ENCODE measurements at regions not wholly inside any gene's neighbourhood (a gene's known extent, or its start where the extent isn't known, plus 50 kb on each side); places are given as distances from the start of the nearest gene placed in this dataset.

DNA sequence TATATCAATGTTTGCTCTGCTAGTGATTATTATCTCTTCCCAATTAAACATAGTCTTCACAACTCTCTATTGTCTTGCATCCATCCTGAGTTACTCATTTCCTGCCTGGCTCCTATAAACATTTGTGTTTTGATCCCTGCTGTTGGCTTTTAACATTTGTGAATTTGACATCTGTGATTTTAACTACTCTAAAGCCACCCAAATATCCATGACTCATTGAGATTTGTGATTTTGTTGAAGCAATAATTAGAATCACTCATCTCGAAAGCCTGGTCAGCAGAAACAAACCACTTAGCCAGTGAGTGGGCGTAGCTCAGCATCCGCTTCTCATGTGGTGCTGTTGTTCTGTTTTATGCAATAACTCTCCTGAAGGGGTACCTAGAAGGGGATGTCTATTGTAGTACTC is 174.3 kb upstream of the ZBTB20 start:
- Histone ChIP-seq H3K36me3 (ENCODE audit: control insufficient read depth, insufficient read depth, low read length) (no peaks in the 10 kb centered on the region), H3K4me3 (ENCODE audit: low read depth, low read length) (no peak overlapping the region), H3K27me3 (ENCODE audit: control insufficient read depth, insufficient read depth, low read length) (no peaks in the 10 kb centered on the region)
- TF ChIP-seq, protein P1, sequence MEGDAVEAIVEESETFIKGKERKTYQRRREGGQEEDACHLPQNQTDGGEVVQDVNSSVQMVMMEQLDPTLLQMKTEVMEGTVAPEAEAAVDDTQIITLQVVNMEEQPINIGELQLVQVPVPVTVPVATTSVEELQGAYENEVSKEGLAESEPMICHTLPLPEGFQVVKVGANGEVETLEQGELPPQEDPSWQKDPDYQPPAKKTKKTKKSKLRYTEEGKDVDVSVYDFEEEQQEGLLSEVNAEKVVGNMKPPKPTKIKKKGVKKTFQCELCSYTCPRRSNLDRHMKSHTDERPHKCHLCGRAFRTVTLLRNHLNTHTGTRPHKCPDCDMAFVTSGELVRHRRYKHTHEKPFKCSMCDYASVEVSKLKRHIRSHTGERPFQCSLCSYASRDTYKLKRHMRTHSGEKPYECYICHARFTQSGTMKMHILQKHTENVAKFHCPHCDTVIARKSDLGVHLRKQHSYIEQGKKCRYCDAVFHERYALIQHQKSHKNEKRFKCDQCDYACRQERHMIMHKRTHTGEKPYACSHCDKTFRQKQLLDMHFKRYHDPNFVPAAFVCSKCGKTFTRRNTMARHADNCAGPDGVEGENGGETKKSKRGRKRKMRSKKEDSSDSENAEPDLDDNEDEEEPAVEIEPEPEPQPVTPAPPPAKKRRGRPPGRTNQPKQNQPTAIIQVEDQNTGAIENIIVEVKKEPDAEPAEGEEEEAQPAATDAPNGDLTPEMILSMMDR (IDR thresholded peaks at IDR 0.05; ENCODE audit: insufficient read depth, low read length, poor library complexity, severe bottlenecking): no peak
- no peak for DNase-seq (ENCODE audit: low read depth)

DNA sequence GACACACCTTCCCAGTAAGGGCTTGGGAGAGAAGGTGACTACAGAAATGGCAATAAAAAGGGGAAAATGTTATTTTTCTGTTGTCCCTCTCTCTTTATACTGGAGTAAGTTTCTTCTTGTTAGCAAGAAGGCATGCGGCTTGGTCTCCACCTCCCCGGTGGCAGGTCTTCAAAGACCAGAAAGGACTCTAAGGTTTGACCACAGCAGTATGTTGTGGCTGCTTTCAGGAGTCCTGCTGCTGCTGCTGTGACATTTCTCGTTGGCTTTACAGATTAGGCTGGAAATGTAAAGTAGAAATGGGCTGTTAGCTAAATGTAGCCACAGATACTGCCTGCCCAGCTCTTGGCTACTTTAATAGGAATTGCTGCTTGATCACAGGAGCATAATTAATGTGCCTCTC is 175.8 kb upstream of the ZBTB20 start:
- TF ChIP-seq, protein P1 (IDR thresholded peaks at IDR 0.05; ENCODE audit: insufficient read depth, low read length, poor library complexity, severe bottlenecking): no peak
- no peaks in the 10 kb centered on the region for H3K27me3 ChIP-seq (ENCODE audit: control insufficient read depth, insufficient read depth, low read length)
- H3K4me3 ChIP-seq (ENCODE audit: low read depth, low read length): no peak overlapping the region
- DNase-seq (ENCODE audit: low read depth): no peak
- H3K36me3 ChIP-seq (ENCODE audit: control insufficient read depth, insufficient read depth, low read length): no peaks in the 10 kb centered on the region

DNA sequence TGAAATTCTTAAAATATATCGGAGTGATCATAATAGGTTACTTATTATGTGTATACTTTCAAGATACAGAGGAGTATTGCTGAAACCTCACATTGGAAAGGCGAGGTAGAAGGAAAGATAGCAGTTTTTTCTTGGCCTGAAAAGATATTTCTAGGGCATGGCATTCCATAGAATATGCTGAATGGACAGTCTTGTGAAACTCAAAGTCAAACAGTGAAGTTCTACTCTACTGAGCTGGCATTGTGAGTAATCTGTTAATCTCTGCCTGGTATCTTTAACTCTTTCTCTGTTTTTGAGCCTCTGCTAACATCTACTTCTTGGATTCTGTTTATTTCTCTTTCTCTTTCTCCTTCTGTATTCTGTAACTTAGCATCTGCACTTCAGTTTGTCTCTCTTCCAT is 176.3 kb upstream of the ZBTB20 start:
- TF ChIP-seq, protein P1 (IDR thresholded peaks at IDR 0.05; ENCODE audit: insufficient read depth, low read length, poor library complexity, severe bottlenecking): no peak
- DNase-seq (ENCODE audit: low read depth): no peak
- Histone ChIP-seq H3K36me3 (ENCODE audit: control insufficient read depth, insufficient read depth, low read length) (no peaks in the 10 kb centered on the region), H3K4me3 (ENCODE audit: low read depth, low read length) (no peak overlapping the region), H3K27me3 (ENCODE audit: control insufficient read depth, insufficient read depth, low read length) (no peaks in the 10 kb centered on the region)

DNA sequence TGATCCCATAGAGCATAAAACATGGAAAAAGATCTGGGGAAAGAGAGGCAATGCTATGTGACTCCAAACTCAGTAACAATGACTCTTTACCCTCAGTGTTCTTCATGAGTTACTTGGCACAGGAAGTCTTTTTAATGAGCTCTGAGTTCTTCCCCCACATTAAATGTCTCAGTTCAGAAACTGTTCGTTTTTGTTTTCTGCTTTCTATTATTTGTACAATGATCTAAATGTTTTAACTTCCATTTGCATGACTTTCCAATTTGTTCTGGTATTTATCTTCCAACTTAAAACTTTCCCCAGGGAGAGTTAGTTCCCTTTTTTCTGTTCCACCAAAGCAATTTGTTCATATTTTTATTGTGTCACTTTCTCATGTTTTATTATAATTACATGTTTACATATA is 177.0 kb upstream of the ZBTB20 start:
- DNase-seq (ENCODE audit: low read depth): no peak
- Histone ChIP-seq H3K4me3 (ENCODE audit: low read depth, low read length) (no peak overlapping the region), H3K36me3 (ENCODE audit: control insufficient read depth, insufficient read depth, low read length) (no peaks in the 10 kb centered on the region), H3K27me3 (ENCODE audit: control insufficient read depth, insufficient read depth, low read length) (no peaks in the 10 kb centered on the region)
- TF ChIP-seq, protein P1 (IDR thresholded peaks at IDR 0.05; ENCODE audit: insufficient read depth, low read length, poor library complexity, severe bottlenecking): no peak

DNA sequence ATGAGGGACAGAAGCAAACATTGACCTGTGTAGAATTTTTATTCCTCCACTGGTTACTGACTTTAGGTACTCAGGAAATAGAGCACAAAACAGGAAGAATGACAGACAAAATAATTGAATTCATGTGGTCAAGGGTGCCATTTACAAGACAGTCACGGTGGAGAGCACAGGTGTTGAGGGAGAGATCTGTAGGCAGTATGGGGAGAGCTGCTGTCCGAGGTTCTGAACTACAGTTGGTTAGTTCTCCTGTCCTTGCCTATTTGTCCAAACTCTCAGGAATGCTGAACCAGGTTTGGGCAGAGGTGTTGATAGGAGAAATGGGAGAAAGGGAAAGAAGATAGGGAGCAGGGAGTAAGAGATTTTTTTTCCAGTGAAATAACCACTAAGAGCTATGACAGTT is 178.5 kb upstream of the ZBTB20 start:
- Histone ChIP-seq H3K27me3 (ENCODE audit: control insufficient read depth, insufficient read depth, low read length) (no peaks in the 10 kb centered on the region), H3K36me3 (ENCODE audit: control insufficient read depth, insufficient read depth, low read length) (no peaks in the 10 kb centered on the region), H3K4me3 (ENCODE audit: low read depth, low read length) (no peak overlapping the region)
- TF ChIP-seq, protein P1 (IDR thresholded peaks at IDR 0.05; ENCODE audit: insufficient read depth, low read length, poor library complexity, severe bottlenecking): no peak
- DNase-seq (ENCODE audit: low read depth): no peak

DNA sequence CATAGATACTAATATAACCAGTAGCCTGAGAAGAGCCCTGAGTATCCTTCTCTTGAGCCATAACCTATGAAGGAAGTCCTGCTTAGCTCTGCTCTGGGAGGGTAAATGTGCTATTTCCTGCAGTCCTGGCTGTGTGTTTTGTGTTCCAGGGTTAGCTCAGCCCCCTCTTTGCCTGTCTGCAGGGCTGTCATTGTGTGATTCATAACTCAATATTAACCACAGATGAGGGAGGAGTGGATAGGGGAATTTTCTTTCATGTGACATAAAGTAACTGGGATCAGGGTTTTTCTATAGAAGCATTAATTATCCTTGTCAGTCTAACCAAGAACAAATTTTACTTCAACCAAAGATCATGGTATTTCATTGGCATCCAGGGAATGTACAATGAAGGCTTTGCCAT is 183.3 kb upstream of the ZBTB20 start:
- DNase-seq (ENCODE audit: low read depth): no peak
- TF ChIP-seq, protein P1 (IDR thresholded peaks at IDR 0.05; ENCODE audit: insufficient read depth, low read length, poor library complexity, severe bottlenecking): no peak
- Histone ChIP-seq H3K4me3 (ENCODE audit: low read depth, low read length) (no peak overlapping the region), H3K27me3 (ENCODE audit: control insufficient read depth, insufficient read depth, low read length) (no peaks in the 10 kb centered on the region), H3K36me3 (ENCODE audit: control insufficient read depth, insufficient read depth, low read length) (no peaks in the 10 kb centered on the region)
